Tibial nerve (tissue), 4 donors: ENCODE measurements at regions not wholly inside any gene's neighbourhood (a gene's known extent, or its start where the extent isn't known, plus 50 kb on each side); places are given as distances from the start of the nearest gene placed in this dataset.

Experiments used
- EP300 ChIP-seq, 2 donors: sonication (generic); formaldehyde crosslinking; IDR thresholded peaks; one replicate each; pipeline ENCODE4 v1.6.1; 2017; ENCODE audit warnings: antibody characterized with exemption in 2 of 2, mild to moderate bottlenecking in 1 of 2
- POLR2A ChIP-seq, 2 donors: fragments of 450-650 bp; IDR thresholded peaks; one replicate each; pipeline ENCODE4 v1.6.1; 2017; ENCODE audit warnings: antibody characterized with exemption in 2 of 2, mild to moderate bottlenecking in 2 of 2, moderate library complexity in 2 of 2
- TF ChIP-seq, protein P1 (sequence below), 5 experiments: fragments of 200-600 bp in 3 of 5; fragments of 450-650 bp in 2 of 5; sonication (generic) in 3 of 5; IDR thresholded peaks; one replicate each; pipeline ENCODE4 v1.5.1; 2016 to 2019; ENCODE audit warnings: antibody characterized with exemption in 5 of 5, mild to moderate bottlenecking in 3 of 5, moderate library complexity in 2 of 5

DNA sequence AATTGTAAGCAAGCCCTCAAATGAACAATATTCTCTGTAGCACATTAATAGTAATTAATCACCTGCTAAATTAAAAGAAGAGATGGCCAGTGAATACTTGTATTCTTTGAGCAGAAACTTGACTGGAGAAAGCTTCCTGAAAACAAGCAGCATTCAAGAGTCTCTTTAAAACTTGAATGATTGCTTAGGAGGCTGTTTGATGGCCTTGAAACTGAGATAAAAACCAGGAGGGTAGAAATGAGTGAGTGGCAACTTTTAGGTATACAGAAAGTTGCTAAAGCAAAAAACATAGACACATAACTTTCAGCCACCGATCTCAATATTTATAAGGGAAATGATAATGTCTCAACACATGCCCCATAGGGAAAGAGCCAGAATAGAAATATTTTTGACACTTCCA, 234.8 kb upstream of the FMN2 start:
- TF ChIP-seq, protein P1, sequence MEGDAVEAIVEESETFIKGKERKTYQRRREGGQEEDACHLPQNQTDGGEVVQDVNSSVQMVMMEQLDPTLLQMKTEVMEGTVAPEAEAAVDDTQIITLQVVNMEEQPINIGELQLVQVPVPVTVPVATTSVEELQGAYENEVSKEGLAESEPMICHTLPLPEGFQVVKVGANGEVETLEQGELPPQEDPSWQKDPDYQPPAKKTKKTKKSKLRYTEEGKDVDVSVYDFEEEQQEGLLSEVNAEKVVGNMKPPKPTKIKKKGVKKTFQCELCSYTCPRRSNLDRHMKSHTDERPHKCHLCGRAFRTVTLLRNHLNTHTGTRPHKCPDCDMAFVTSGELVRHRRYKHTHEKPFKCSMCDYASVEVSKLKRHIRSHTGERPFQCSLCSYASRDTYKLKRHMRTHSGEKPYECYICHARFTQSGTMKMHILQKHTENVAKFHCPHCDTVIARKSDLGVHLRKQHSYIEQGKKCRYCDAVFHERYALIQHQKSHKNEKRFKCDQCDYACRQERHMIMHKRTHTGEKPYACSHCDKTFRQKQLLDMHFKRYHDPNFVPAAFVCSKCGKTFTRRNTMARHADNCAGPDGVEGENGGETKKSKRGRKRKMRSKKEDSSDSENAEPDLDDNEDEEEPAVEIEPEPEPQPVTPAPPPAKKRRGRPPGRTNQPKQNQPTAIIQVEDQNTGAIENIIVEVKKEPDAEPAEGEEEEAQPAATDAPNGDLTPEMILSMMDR (IDR thresholded peaks at IDR 0.05), result no peak
- no peak for TF ChIP-seq POLR2A (IDR thresholded peaks at IDR 0.05)
- no peak for TF ChIP-seq EP300 (IDR thresholded peaks at IDR 0.05)
